Skeletal muscle cell (primary cell): ENCODE measurements at regions not wholly inside any gene's neighbourhood (a gene's known extent, or its start where the extent isn't known, plus 50 kb on each side); places are given as distances from the start of the nearest gene placed in this dataset.
"Not testable (repeated sequence)": the region's sequence is repeated elsewhere in the genome, so short reads cannot be mapped to it uniquely, and the experiment has no call there.

ENCODE experiments used
- DNase-seq: peaks from one replicate; pipeline ENCODE4 v3.0.0-alpha.2; 2010; ENCODE audit warnings: low read depth
- H3K4me3 ChIP-seq: 2 replicates; pipeline ENCODE4 v1.5.1; 2011; ENCODE audit warnings: low read depth, mild to moderate bottlenecking, control low read depth, low read length, moderate library complexity

- no peak for DNase-seq
- H3K4me3 ChIP-seq: no peak overlapping the region
Observed at GRCh38 chr14:59101476-59101875, 87.0 kb upstream of the DAAM1 start.

DNA sequence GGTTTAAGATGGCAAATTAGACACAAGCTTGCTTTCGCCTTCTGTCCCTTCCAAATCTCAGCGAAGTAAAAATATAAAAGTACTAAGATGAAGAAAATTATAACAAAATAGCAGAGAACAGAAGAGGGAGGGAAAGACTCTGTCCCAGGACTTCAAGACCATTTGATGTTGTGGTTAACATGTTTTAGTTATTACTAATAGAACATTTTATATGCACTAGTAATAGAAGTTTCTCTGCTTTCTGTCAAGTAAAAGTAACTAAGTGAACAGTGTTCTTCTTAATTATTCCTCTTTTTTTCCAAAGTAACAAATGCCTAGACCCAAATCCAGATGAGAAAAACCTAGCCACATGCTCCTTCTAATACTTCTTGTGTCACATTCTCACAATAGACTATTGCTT is 85.1 kb upstream of the DAAM1 start:
- DNase-seq: no peak

GRCh38 chr14:59107819-59108218 is 80.6 kb upstream of the DAAM1 start:
- H3K4me3 ChIP-seq: no peak overlapping the region
- peak; percentile 56 for DNase-seq

More for the DNA sequence above, 85.1 kb upstream of the DAAM1 start:
- no peak overlapping the region for H3K4me3 ChIP-seq

DNA sequence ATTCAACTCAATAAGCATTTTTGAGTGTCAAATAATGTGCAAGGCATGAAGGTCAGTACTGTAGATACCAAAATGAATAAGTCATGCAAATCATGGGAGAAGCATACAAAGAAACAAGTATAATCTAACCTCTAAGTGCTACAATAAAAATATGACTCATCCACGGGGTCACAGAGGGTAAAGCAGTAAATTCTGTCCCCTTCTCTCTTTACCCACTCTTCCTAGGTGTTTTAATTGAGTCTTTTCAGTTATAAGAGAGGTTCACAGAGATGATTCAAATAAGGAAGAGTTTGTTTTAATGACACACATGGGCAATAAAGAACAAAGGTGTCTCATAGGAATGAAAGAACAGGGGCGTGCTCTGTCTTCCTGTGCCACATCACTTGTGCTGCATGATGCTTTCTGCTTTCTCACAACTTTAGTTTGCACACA is 71.5 kb upstream of the DAAM1 start:
- no peak overlapping the region for H3K4me3 ChIP-seq
- no peak for DNase-seq

DNA sequence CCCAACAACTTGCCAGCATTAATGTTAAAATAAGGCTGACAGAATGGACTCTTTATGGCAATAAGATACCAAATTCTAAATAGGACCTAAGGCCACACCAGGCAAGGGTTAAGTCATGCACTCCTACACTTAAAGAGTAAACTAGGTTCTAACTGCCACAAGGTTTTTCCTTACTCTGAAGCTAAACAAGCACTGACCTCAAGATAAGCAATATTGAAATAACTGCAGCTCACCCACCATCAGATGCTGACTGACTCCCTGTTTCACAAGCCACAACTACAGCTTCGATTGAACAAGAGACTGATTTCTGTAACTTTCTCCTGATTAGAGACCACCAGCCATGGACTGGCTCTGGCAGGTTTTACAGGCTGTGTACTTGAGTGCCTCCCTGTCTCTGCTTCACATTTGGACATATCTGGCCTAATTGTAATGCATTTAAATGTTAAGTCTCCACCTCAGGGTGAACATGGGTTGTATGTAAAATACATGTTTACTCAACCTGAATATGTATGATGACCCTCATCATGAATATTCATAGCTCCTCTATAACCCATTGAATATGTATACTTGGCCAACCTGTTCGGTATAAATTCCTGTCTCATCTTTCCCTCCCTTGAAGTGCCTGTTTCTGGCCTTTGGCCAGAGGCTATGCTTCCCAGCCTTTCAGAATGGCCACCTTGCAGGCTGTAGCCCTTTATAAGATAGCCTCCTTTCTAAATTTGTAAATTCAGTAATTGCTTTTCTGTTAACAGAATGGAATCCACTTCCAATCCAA is 70.5 kb upstream of the DAAM1 start:
- no peak for DNase-seq
- H3K4me3 ChIP-seq: no peak overlapping the region

DNA sequence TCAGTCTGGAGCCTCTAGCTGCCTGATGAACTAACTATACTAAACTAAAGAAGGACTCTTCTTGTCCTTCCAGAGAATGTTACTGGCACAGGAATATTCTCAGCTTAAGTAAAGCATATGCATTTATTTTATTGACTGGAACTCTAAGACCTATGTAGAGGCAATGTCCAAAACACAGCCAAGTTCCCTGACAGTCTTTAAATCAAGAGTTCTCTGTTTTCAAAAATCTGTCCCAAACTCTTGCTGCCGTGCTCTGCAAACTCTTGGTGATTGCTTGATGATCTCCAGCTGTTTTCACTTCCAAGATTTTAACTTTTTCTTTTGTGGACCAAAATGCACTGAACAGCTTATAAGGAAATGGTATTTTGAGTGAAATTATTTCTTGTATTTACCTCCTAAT is 67.5 kb upstream of the DAAM1 start:
- H3K4me3 ChIP-seq: no peak overlapping the region
- no peak for DNase-seq

- no peak overlapping the region for H3K4me3 ChIP-seq
- DNase-seq: peak; percentile 31
Observed at GRCh38 chr14:59123531-59123930, 64.9 kb upstream of the DAAM1 start.

DNA sequence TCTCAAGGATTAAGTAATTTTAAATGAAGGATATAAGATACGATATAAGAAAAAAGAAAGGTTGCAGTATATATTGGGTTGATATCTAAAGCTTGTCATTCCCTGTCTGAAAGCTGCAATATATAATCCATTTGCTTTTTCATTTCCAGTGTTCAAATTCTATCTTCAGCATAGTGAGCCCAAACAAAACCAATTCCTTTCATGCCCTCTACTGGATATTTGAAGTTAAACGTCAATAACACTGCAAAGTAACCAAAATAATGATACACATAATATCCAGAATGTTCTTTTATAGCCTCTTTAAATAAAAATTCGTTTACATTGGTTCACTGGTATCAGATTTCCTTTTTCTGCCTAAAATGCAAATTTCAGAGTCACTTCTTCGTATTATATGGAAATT is 64.5 kb upstream of the DAAM1 start:
- H3K4me3 ChIP-seq: no peak overlapping the region
- DNase-seq: no peak

DNA sequence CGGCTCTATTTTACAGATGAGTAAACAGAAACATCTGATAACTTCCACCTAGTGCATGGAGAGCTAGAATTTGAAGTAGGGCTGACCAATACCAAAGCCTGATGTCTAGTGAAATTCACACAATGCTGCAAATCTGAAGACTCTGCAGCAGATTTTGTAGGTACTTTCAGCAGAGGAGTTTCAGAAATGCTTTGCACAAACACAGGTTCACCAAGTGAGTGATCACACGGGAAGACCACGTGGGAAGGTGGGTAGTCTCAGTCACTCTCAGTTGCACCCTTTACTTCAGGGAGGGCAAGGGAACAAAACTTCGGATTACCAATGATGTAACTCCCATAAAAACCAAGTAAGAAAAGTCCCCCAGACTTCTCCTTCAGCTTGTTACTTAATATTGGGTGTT is 63.3 kb upstream of the DAAM1 start:
- DNase-seq: no peak
- H3K4me3 ChIP-seq: no peak overlapping the region

DNA sequence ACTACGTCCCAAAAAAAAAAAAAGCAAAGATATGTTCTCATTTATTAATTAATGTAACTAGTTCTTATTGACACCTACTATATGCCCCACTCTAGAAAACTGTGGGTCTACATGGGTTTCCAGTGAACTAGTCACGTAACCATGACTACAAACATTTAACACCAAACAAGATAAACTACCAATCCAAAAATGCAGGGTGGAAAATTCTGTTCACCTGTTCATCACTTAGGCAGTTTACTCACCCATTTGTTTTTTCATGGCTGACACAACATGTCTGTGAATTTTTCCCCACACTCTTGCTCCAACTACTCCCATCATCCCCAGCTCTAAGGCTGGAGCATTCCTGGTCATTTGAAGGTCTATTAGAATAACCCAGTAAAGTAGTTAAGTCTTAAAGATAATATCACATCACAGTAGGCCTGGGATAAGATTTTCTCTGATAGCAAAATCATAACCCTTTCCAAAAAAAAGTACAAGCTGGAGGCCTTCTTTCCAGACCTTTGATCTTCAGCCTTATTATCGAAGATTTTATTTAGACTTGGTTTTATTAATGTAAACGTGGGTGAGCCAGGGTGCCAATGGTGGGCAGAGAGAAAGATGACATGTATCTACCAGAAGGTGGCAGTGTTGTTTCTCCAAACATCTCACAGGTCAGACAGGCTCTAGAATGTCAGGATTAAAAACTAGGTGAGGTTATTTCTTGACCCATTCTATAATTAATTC is 61.6 kb upstream of the DAAM1 start:
- no peak overlapping the region for H3K4me3 ChIP-seq
- DNase-seq: peak; percentile 13

GRCh38 chr14:59127437-59127732 is 61.1 kb upstream of the DAAM1 start:
- no peak for DNase-seq
- no peak overlapping the region for H3K4me3 ChIP-seq

DNA sequence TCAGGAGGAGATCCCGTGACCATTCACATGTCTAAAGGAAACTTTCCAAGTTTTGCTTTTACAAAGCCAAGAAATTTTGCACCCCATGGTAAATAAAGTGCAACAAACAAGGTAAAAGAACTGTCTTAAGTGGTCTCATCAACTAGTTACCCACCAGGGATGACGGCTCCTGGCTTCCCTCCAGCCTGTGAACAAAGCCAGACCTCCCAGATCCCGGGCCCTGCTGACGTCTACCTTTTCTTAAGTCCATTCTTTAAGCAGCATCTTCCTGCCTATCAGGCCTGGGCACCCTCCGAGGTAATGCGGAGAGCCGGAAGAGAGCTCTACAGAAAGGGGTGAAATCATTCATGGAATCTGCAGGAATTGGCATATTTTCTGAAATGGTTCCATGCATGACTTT is 58.0 kb upstream of the DAAM1 start:
- no peak for DNase-seq

DNA sequence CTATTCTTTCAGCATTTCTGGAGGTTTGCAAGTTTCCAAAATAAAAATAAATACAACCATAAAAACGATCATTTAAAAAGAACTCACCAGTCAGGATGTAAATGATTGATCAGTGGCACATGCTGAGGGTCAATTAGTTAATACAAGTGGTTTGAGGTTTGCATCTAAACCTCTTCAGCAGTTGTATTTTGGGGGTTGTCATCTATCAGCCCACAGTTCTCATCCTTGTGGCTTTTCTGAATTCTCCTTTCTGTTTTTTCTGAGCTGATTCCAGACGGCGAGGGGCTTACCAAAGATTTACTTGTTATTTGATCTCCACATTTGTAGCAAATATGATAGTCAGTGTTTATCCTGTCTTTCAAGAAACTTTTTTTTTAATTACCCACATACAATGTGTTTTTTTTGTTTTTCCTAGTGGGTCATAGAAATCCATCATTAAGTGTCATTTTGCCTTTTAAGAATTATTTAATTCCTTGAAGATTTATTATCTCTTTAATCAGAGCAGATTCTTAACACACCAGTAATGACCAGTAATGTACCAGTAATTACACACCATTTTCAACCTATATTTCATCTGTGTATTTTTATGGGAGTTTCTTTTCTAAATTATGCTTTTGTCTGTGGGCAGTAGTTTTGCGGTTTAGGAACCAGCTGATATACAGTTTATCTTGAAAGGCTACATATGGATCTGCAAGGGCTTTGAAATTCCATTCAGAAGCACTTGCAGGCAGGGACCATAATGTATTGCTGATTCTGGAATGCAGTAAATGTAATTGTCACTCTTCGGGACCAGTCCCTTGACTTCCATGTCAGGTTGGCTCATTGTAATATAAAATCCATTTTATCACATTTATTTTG is 56.3 kb upstream of the DAAM1 start:
- no peak overlapping the region for H3K4me3 ChIP-seq
- no peak for DNase-seq

More for the DNA sequence above, 58.0 kb upstream of the DAAM1 start:
- H3K4me3 ChIP-seq: no peak overlapping the region

GRCh38 chr14:59132796-59133494 is 55.5 kb upstream of the DAAM1 start:
- no peak overlapping the region for H3K4me3 ChIP-seq
- peak; percentile 4 for DNase-seq

- H3K4me3 ChIP-seq: no peak overlapping the region
- no peak for DNase-seq
Observed at GRCh38 chr14:59133709-59134108, 54.8 kb upstream of the DAAM1 start.

- no peak for DNase-seq
- no peak overlapping the region for H3K4me3 ChIP-seq
Observed at GRCh38 chr14:59134307-59134706, 54.2 kb upstream of the DAAM1 start.

DNA sequence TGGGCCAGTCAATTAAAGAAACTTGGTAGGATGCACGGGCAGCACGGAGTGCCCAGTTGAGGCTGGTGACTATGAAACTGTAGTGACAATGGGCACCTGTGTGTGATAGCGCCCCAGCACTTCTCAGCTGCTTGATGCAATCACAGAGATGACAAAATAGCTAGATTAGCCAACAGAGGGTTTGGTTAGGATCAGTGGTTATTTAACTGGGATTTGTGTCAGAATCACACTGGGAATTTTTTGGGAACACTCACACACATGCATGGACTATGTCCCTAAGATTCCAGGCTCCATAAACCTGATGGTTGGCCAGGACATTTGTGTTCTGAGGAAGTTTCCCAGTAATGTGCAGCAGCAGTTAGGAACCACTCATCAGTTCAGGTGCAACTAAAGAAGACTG is 51.2 kb upstream of the DAAM1 start:
- DNase-seq: no peak

GRCh38 chr14:59138576-59138975 is 49.9 kb upstream of the DAAM1 start:
- not testable (repeated sequence) for H3K4me3 ChIP-seq, DNase-seq

More for the DNA sequence above, 51.2 kb upstream of the DAAM1 start:
- no peak overlapping the region for H3K4me3 ChIP-seq
